Mucosa of rectum (tissue), 2 donors: ENCODE measurements at regions not wholly inside any gene's neighbourhood (a gene's known extent, or its start where the extent isn't known, plus 50 kb on each side); places are given as distances from the start of the nearest gene placed in this dataset.

Source experiments
- H3K27ac ChIP-seq, 2 donors: one replicate each; pipeline ENCODE4 v1.7.0; 2013; ENCODE audit warnings: inconsistent platforms in 2 of 2, low read depth in 2 of 2, low read length in 2 of 2
- H3K27me3 ChIP-seq, 2 donors: one replicate each; pipeline ENCODE4 v1.7.0; 2013; ENCODE audit warnings: low read length in 2 of 2; ENCODE audit not compliant: control insufficient read depth in 2 of 2, insufficient read depth in 2 of 2
- H3K36me3 ChIP-seq, 2 donors: one replicate each; pipeline ENCODE4 v1.7.0; 2013; ENCODE audit warnings: low read length in 2 of 2; ENCODE audit not compliant: control insufficient read depth in 2 of 2, insufficient read depth in 2 of 2
- H3K4me1 ChIP-seq, 2 donors: one replicate each; pipeline ENCODE4 v1.7.0; 2013; ENCODE audit warnings: low read length in 2 of 2, mild to moderate bottlenecking in 1 of 2; ENCODE audit not compliant: control insufficient read depth in 2 of 2, insufficient read depth in 2 of 2
- H3K4me3 ChIP-seq, 2 donors: one replicate each; pipeline ENCODE4 v1.7.0; 2013; ENCODE audit warnings: low read length in 2 of 2
- H3K9ac ChIP-seq, 2 donors: one replicate each; pipeline ENCODE4 v1.7.0; 2013; ENCODE audit warnings: low read length in 2 of 2, low read depth in 1 of 2, mild to moderate bottlenecking in 1 of 2
- H3K9me3 ChIP-seq, 2 donors: one replicate each; pipeline ENCODE4 v1.7.0; 2013; ENCODE audit warnings: low read length in 2 of 2; ENCODE audit not compliant: control insufficient read depth in 2 of 2
- donor health status: healthy.
- donor health status: Normal muscosa, but diverticular disease.

- H3K9ac ChIP-seq, result no peak overlapping the region
- H3K36me3 ChIP-seq, result no peaks in the 10 kb centered on the region
- H3K27me3 ChIP-seq, result no peaks in the 10 kb centered on the region
- H3K4me1 ChIP-seq, result no peaks in the 10 kb centered on the region
- H3K9me3 ChIP-seq, result no peaks in the 10 kb centered on the region
- H3K27ac ChIP-seq, result no peak overlapping the region
- H3K4me3 ChIP-seq, result no peak overlapping the region
These were observed 684.1 kb upstream of the ARGLU1 start for GRCh38 chr13:107252021-107252420.

GRCh38 chr13:107251341-107251740 is 683.4 kb upstream of the ARGLU1 start:
- no peaks in the 10 kb centered on the region for H3K4me1 ChIP-seq
- no peak overlapping the region for H3K4me3 ChIP-seq
- no peaks in the 10 kb centered on the region for H3K9me3 ChIP-seq
- no peaks in the 10 kb centered on the region for H3K27me3 ChIP-seq
- no peak overlapping the region for H3K27ac ChIP-seq
- H3K9ac ChIP-seq, result no peak overlapping the region
- no peaks in the 10 kb centered on the region for H3K36me3 ChIP-seq

GRCh38 chr13:107250628-107251027 is 682.7 kb upstream of the ARGLU1 start:
- Histone ChIP-seq H3K27ac (no peak overlapping the region), H3K4me3 (no peak overlapping the region), H3K9me3 (no peaks in the 10 kb centered on the region), H3K4me1 (no peaks in the 10 kb centered on the region), H3K27me3 (no peaks in the 10 kb centered on the region), H3K36me3 (no peaks in the 10 kb centered on the region), H3K9ac (no peak overlapping the region)

- Histone ChIP-seq H3K9me3 (no peaks in the 10 kb centered on the region), H3K27me3 (no peaks in the 10 kb centered on the region), H3K9ac (no peak overlapping the region), H3K27ac (no peak overlapping the region), H3K36me3 (no peaks in the 10 kb centered on the region), H3K4me1 (no peaks in the 10 kb centered on the region), H3K4me3 (no peak overlapping the region)
These were observed 676.3 kb upstream of the ARGLU1 start for GRCh38 chr13:107244241-107244640.

- Histone ChIP-seq H3K4me3 (no peak overlapping the region), H3K9me3 (no peaks in the 10 kb centered on the region), H3K27ac (no peak overlapping the region), H3K27me3 (no peaks in the 10 kb centered on the region), H3K9ac (no peak overlapping the region), H3K36me3 (no peaks in the 10 kb centered on the region), H3K4me1 (no peaks in the 10 kb centered on the region)
These were observed 674.2 kb upstream of the ARGLU1 start for GRCh38 chr13:107242138-107242537.

- no peak overlapping the region for H3K27ac ChIP-seq
- no peak overlapping the region for H3K9ac ChIP-seq
- no peaks in the 10 kb centered on the region for H3K27me3 ChIP-seq
- H3K36me3 ChIP-seq, result no peaks in the 10 kb centered on the region
- no peaks in the 10 kb centered on the region for H3K4me1 ChIP-seq
- H3K9me3 ChIP-seq, result no peaks in the 10 kb centered on the region
- no peak overlapping the region for H3K4me3 ChIP-seq
These were observed 673.4 kb upstream of the ARGLU1 start for GRCh38 chr13:107241381-107241780.

GRCh38 chr13:107239213-107239612 is 671.3 kb upstream of the ARGLU1 start:
- H3K36me3 ChIP-seq, result no peaks in the 10 kb centered on the region

GRCh38 chr13:107238262-107238981 is 670.5 kb upstream of the ARGLU1 start:
- Histone ChIP-seq H3K4me3 (no peak overlapping the region), H3K27ac (no peak overlapping the region), H3K4me1 (no peaks in the 10 kb centered on the region), H3K9ac (no peak overlapping the region), H3K36me3 (no peaks in the 10 kb centered on the region), H3K9me3 (no peaks in the 10 kb centered on the region), H3K27me3 (no peaks in the 10 kb centered on the region)

More at GRCh38 chr13:107239213-107239612, 671.3 kb upstream of the ARGLU1 start:
- no peaks in the 10 kb centered on the region for H3K27me3 ChIP-seq
- no peak overlapping the region for H3K4me3 ChIP-seq
- no peak overlapping the region for H3K27ac ChIP-seq
- H3K9ac ChIP-seq, result no peak overlapping the region
- H3K4me1 ChIP-seq, result no peaks in the 10 kb centered on the region
- H3K9me3 ChIP-seq, result no peaks in the 10 kb centered on the region

GRCh38 chr13:107234319-107235073 is 666.6 kb upstream of the ARGLU1 start:
- no peaks in the 10 kb centered on the region for H3K27me3 ChIP-seq
- H3K4me1 ChIP-seq, result no peaks in the 10 kb centered on the region
- H3K27ac ChIP-seq, result no peak overlapping the region
- no peaks in the 10 kb centered on the region for H3K9me3 ChIP-seq
- no peaks in the 10 kb centered on the region for H3K36me3 ChIP-seq
- no peak overlapping the region for H3K9ac ChIP-seq
- H3K4me3 ChIP-seq, result no peak overlapping the region

- H3K4me3 ChIP-seq, result no peak overlapping the region
- H3K27ac ChIP-seq, result no peak overlapping the region
- H3K9ac ChIP-seq, result no peak overlapping the region
- H3K36me3 ChIP-seq, result no peaks in the 10 kb centered on the region
- no peaks in the 10 kb centered on the region for H3K9me3 ChIP-seq
- H3K27me3 ChIP-seq, result no peaks in the 10 kb centered on the region
- H3K4me1 ChIP-seq, result no peaks in the 10 kb centered on the region
These were observed 665.6 kb upstream of the ARGLU1 start for GRCh38 chr13:107233541-107233940.
